GM21723 (cell line): ENCODE measurements at regions not wholly inside any gene's neighbourhood (a gene's known extent, or its start where the extent isn't known, plus 50 kb on each side); places are given as distances from the start of the nearest gene placed in this dataset.

ENCODE experiments used
- ATAC-seq: cut with Tn5 transposase; IDR thresholded peaks from one replicate; pipeline ENCODE4 v1.9.1; 2021; ENCODE audit warnings: mild to moderate bottlenecking, moderate library complexity; ENCODE audit not compliant: unreplicated experiment

DNA sequence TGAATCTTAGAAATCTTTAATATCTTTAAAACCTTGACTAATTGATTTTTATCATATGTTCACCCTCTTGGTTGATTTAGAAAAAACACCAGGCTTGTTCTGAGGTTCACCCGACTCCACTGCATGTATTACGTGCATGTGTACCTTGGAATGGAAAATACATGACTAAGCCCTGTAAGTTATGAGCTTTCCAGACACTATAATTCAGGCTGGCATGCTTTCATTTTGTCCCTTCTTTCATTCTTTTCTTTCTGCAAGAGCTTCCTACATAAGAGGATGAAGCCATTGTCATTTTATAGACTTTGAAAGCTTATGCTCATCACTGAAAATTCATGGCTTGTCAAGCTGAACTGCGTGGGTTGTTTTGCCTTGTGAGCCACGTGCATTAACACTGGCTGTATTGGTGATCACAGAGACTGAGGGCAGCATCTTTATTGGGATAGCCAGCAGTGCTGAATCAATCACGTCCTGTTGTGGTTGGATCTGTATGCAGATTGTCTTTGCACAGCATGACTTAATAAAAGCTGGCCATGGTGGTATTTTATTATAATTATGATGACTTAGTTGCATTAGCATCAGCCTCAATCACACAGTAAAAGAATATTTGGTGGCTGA is 141.9 kb downstream of the SLIT2 start:
- ATAC-seq = no peak

DNA sequence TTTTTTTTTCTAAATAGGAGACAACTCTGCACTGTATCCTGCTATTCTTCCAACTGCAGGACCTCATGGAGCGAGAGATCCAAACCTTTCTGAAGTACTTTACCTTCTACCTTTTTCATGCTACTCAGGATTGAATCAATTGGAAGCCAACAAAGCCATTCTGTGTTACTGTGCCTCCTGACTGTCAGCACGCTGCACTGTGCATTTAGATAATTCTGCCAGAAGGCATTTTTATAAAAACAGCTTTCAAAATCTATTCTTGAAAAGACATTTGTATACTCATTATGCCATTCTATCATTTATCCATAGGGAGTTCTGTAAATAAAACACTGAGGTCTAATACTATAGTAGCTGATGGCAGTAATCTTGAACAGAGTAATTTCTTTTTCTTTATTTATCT is 142.8 kb downstream of the SLIT2 start:
- ATAC-seq = no peak

DNA sequence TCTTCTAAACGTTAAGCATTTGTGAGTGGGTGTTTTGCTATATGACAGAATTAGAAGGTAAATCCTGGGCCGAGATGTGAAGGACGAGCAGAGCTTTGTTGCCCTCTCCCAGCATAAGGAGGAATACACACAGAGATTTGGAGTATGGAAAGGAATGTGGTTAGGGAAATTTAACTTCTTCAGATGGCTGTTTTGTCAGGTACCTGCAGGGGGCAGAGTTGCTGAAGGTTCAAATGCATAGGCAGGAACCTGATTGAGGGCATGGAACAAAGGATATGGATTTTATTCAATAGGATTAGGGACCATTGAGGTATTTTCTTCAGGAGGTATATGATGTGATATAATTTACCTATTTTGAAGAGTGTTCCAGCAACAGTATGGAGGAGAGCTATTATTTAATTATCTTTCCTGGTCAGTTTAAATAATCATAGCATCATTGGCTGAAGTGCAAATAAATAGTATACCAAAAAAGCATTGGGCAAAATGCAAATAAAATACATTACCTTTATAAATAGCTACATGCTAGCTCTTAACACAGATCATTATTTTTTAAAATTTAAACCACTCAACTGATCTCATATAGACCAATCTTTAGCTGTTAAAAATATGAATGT is 143.6 kb downstream of the SLIT2 start:
- ATAC-seq = peak; percentile 83

DNA sequence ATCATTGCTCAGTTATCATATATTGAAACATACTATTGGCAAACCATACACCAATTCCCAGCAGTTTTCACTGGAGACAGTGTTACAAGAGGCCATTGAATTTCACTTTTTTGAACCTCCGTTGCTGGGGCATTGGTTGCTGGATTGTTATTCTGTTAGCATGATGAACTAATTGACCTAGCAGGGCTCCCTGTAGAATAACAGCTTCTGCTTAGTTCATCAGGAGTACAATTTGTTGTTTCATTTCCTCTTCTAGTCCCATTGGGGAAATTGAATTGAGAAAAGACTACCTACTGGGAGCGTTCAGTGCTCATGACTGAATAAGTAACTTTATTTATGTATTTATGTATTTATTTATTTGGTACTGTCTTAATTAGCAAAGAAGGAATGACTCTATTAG is 151.6 kb downstream of the SLIT2 start:
- ATAC-seq = peak; percentile 59

DNA sequence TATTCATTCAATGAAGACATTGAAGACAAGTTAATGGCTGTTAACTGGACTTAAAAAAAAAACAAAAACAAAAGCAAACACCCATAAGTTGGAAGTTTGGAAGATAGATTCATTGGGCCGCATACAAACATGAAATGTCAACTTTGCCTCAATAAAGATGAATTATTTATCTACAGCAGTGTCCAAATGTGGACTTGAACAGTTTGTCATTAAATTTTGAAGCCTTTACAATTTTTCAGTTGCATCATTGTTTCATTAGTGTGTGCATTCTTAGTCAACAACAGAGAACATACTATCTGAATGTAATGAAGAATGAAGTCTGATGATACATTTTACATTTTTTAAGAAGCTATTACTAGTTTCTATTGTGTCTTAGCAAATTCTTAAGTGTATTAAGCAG is 152.1 kb downstream of the SLIT2 start:
- no peak for ATAC-seq

DNA sequence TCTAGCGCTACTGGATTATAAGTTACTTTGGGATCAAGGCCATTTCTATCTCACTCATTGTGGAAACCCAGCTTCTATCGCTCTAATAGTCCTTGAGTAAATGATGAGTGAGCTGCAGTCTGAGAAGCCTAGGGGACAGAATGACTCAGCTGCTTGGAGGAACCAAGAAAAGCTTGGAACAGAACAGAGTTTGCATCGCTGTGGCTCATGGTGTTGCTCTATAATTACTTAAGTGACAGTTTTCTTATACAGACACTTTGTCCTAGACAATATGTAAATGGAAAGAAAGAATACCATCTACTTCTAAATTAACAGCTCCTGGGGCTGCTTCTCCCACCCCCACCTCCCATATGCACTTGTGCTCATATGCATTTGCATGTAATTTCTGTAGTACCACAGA is 156.9 kb downstream of the SLIT2 start:
- ATAC-seq = no peak

DNA sequence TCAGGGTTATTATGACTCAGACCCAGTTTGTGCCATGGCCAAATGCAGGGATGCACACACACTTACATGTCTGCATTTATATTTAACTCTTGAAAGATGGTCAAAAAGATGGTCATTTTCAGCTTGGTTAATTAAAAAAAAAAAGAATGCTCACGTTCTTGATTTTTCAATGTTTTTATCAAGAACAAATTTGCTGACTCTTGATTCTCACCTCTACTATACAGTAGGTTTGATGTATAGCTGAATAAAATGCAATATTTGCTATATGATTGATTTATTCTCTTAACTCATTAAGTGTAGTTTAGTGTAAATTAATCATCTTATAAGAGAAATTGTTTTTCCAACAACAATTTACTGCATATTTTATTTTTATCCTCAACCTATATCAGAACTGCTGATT is 160.4 kb downstream of the SLIT2 start:
- no peak for ATAC-seq

DNA sequence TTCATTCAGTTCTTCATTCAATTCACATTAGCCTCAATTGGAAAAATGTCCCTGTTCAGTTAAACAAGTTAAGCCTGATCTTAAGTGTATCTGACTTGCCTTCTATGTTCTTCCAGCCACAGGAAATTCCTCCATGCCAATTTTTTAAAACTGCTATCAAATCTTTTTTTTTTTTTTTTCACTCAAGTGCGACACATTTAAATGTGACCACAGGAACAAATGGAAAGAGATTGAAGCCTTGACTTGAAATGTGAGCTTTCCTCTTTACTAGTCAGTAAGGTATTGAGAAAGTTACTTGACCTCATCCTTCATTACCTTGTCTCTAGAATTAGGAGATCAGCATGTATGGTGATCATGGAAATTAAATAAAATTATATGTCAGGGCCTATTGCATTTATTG is 165.1 kb downstream of the SLIT2 start:
- no peak for ATAC-seq

DNA sequence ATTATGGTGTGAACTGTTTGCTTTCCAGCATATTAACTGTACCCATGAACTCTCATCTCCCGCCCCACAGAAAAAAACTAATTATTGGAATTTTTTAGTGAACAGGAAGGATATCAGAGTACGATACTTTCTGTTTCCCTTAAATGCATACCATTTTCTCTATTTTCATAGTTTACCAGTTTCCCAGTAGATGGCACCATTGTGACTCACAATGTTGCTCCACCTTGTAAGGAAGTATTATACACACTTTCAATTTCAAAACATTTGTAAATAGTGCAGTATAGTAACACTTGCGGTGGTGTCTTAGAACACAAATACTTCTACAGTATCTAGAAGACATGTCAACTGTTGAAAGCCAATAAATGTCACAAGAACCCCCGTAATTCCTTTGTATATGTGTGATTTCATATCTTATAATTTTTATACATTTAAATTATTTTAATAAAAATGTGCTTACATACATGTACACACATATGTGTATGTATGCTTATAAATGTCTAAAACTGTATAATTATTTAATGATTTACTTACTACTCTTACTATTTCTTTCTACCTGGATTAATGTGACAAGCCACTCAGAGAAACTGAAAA is 167.3 kb downstream of the SLIT2 start:
- ATAC-seq = peak; percentile 99

DNA sequence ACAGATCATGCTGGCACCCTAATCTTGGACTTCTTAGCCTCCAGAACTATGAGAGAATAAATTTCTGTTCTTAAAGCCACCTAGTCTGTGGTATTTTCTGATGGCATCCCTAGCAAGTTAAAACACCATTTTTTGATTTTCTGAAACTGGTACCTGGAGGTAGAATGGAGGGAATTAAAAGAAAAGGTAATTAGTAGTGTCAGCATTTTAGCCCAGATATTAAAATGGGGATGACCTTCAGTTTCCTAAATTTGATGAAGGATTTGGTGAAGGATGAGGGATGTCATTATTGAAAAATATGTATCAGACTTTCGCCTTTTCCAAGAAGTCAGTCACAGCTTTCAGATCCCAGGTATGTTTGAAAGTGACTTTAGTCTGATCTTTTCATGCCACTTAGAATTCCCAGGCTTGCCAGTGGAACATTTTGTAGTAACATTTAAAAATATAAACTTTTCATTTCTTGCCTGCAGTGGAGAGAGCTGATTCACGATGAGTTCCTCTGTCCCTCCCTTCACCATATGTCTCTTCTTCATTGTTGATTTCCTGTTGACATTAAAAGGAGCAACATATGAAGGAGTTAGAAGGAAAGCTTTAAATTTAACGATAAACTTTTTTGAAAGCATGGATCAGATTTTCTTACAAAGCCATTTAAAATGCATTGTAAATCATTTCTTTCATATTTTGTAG is 169.4 kb downstream of the SLIT2 start:
- ATAC-seq = no peak

DNA sequence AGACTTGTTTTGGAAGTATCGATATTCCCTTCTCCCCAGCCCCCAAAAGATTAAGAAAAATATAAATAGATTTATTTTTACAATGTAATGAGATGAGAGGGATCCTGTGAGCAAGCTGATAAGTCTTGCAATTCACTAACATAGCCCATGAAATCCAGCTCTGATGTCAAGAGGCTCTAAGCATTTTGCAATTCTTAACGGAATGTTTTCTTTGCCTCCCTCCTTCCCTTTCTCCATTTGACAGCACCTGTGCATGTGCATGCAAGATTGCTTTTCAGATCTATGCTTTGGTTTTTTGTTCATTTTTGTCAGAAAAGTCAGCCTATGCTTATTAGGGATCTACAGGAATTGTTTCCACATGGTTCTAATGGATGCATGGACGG is 169.9 kb downstream of the SLIT2 start:
- no peak for ATAC-seq

DNA sequence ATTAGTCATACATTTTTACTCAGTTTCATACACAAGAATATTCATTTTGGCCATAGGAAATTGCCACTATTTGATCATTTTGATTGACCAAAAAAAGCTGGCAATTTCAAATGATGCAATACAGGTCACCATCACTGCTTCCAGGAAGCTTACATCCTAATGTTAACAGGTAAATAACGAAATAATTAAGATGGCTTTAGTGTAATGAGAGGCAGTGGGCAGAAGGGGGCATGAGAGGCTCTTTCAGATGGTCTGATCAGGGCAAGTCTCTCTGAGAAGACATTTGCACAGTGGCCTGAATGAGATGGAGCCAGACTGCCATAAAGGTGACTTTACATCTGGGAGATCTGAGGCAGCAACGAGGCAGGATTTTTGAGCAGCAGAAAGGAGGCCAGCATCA is 170.7 kb downstream of the SLIT2 start:
- peak; percentile 69 for ATAC-seq

DNA sequence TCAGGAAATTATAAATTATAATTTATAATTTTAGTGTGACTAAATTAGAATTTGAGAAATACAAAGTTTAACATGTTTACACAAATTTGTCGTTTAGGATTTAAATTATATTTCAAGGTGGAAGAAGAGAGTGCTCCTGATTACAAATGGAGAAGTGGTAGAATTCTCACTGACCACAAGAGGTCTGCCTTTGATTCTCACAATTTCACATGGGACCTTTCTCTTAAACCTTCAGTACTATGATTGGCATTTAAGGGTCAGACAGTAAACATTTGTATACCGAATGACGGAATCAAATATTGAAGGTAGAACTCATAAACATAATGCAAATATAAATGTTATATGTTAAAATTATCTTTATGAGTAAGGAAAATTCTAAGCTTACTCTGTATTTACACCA is 171.7 kb downstream of the SLIT2 start:
- ATAC-seq = no peak

DNA sequence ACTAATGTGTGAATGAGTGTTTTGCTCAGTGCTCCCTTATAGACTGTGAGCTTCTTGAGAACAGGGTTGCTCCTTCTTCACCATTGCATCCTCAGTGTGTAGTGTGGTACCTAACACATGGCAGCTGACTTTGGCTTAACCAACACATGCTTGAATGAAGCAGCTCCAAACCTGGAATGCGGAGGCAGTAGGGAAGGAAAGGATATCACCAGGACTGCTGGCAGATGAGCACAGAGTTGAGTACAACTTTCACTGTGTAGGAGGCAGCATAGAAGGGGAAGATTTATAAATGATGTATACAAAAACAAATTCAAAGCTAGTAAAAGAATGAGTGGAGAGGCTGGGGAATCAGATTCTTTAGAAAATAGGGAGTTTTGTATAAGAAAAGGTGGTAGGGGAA is 174.3 kb downstream of the SLIT2 start:
- ATAC-seq = no peak

DNA sequence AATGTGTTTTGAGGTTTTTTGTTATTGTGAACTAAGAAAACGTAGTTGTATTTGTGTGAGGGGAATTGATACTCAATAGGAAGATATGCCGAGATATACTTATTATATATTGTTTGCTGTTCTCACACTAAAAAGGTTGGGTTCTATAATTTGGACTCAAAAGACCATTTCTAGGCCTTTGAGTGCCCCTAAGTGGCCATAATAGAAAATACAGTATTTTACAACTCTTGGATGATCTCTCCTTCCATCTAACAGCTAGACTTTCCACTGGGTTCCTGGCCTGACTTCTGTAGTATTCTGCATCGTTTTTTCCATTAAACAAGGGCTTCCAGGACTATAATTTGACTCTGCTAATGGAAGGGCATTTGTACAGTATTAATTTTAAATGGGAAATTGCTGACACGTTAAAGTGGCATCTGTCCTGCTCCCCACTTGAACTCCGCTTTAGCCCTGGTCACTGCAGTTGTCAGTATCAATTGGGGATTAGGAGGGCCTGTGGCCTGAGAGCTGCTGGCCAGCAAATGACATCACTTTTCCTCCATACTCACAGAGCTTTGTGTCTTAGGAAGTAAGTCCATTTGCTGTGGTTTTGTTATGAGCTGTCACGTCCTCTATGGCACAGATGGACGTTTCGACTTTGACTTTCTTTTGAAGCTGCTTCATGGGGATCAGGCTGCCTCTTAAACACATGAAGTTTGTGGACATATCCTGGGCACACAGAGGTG is 176.9 kb downstream of the SLIT2 start:
- no peak for ATAC-seq

DNA sequence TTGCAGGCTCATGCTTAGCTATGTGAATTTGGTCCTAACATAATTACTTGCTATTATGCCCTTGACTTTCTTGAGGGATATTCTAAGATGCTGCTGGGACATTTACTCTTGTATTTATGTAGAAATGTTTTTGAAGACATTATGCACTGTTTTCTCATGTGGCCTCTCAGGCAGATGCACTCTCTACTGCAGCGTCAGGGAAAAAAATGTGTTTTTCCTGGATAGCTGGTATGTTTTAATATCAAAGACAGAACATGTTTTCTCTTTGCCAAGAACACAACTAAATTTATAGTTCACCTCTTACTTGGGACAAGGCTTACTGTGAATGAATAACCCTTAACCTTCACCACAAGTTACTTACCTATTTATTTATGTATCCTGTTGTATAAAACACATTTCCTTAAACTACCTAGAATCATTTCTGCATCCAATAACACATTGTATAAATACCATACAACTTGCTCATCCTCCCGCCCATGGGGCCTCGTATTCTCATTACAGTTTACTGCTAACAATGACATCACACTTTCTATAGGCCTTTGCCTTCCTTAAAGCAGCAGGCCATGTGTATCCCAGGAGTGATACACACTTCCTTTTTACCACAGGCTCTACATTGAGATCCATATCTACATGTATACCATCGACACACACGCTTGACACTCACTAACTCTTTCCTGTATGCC is 178.7 kb downstream of the SLIT2 start:
- no peak for ATAC-seq

DNA sequence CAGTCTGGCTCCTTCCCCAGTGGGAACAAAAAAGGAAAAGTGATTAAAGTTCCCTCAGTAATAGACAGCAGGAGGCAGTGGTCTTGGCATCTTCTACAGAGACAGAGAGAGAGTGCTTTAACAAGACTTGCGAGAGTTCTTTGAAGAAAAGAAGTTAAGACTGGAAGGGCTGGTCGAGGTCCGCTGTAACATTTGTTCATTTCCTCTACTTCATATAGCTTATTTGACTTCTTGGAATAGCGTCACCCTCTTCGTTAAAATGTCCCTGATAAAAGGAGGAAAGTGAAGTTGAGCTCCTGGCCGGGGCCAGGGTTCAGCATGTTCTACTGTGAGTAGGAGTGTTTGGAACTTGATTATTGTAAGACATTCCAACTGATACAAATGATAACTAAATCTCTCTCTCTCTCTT is 179.8 kb downstream of the SLIT2 start:
- no peak for ATAC-seq

DNA sequence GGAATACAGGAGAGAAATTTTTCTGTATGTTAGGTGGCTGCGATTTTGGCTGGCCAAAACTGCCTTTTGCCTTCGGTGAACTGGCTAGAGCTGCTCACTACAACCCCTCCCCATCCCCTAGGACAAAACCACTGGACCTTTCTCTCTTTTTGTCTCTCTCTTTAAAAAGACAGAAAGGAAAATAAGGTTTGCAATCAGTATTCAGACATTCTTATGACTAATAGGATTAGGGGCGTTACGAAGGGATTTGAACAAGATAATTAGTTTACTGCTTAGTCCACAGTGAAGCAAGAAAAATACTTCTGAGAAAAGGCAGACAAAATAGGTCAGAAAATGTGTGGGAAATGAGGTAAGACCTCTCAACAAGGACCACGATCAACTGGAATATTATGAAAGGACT is 180.4 kb downstream of the SLIT2 start:
- ATAC-seq = no peak

DNA sequence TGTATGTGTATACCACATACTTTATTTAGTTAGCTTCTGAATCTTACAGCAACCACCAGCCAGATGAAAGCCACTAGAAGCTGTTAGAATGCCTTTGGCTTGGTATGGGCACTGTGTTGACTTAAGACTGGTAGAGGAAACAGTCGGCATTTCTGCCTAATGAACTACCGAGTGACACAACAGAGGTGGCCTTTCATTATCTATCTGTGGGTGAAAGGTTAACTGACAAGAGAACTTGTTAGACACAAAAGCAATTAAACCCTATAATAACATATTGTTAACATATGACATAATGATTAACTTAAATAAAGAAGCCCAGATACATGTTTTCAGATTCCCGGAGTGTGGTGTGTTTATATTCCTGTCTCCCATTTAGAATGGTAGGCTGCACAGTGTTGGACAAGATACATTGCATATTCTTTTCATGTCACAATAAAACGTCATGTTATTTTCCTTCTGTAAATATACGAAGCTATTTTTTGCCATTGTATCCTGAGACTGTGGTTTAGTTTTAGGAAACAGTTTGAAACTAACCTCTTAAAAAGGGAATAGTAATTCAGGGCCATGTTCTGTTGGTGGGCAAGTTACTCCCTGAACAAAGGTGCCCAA is 181.5 kb downstream of the SLIT2 start:
- ATAC-seq = no peak

DNA sequence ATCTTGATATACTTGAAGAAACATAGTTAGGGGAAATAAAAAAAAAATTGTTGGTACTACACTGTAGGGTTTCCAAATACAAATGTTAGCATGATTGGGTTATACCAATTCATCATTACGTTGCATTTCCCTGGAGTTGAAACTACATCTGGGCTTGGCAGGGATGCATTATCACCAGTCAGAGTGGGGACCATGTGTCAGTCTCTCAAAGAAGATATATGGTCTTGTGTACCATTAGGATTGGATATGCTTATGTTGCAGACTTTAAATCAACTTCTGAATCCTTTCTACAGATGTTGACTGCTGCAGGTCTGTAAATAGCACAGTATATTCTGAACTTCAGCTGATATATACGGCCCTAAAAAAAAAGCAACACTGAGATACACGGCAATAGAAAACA is 188.5 kb downstream of the SLIT2 start:
- ATAC-seq = no peak
